B cell (primary cell): ENCODE measurements at regions not wholly inside any gene's neighbourhood (a gene's known extent, or its start where the extent isn't known, plus 50 kb on each side); places are given as distances from the start of the nearest gene placed in this dataset.

Experiments
- ATAC-seq: fragments of 200-7000 bp; cut with Tn5 transposase; one replicate; pipeline ENCODE4 v1.10.0; 2021; ENCODE audit warnings: low read depth, mild to moderate bottlenecking, moderate number of reproducible peaks, moderate library complexity
- CTCF ChIA-PET: fragments of 350-600 bp; sonication (Branson Sonifier 250); formaldehyde crosslinking; loops from one replicate; lab custom pipeline; 2021; ENCODE audit warnings: antibody characterized with exemption, inconsistent platforms; lab: Charles Lee
- POLR2A ChIA-PET: fragments of 350-600 bp; sonication (Branson Sonifier 250); formaldehyde crosslinking; loops from one replicate; lab custom pipeline; 2021; ENCODE audit warnings: antibody characterized with exemption; lab: Charles Lee
- DNase-seq: peaks from one replicate; pipeline ENCODE4 v3.0.0; 2013
- H2AFZ ChIP-seq: 2 replicates; pipeline ENCODE4 v1.6.1; 2012; ENCODE audit warnings: mild to moderate bottlenecking, low read depth, low read length; ENCODE audit not compliant: insufficient read depth, poor library complexity, severe bottlenecking
- H3K27ac ChIP-seq, 2 donors: 1 replicate in 1 of 2; 2 replicates in 1 of 2; pipeline ENCODE4 v1.5.1; 2012 to 2013; ENCODE audit warnings: low read length in 2 of 2, mild to moderate bottlenecking in 2 of 2, moderate library complexity in 1 of 2
- H3K27me3 ChIP-seq, 4 experiments: fragments of 200-600 bp in 1 of 4; sonication (generic) in 1 of 4; replicated peaks in 1 of 4; 1 replicate in 2 of 4; 2 replicates in 2 of 4; pipeline versions ENCODE4 v1.6.1 to v1.7.0; 2013 to 2016; ENCODE audit warnings: low read length in 3 of 4, mild to moderate bottlenecking in 2 of 4, mixed read lengths in 1 of 4, moderate library complexity in 1 of 4; ENCODE audit not compliant: insufficient read depth in 4 of 4, control insufficient read depth in 3 of 4; ENCODE audit errors: control extremely low read depth in 1 of 4
- H3K36me3 ChIP-seq, 2 experiments: replicated peaks in 1 of 2; 1 replicate in 1 of 2; 2 replicates in 1 of 2; pipeline versions ENCODE4 v1.6.1 to v1.7.1; 2013; ENCODE audit warnings: low read length in 1 of 2; ENCODE audit not compliant: insufficient read depth in 2 of 2, control insufficient read depth in 1 of 2; ENCODE audit errors: control extremely low read depth in 1 of 2, extremely low read depth in 1 of 2
- H3K4me1 ChIP-seq, 2 donors: fragments of 200-600 bp in 1 of 2; sonication (generic) in 1 of 2; 1 replicate in 1 of 2; 2 replicates in 1 of 2; pipeline versions ENCODE4 v1.5.1 to v1.6.1; 2013 to 2017; ENCODE audit warnings: low read length in 2 of 2; ENCODE audit not compliant: control insufficient read depth in 2 of 2, insufficient read depth in 2 of 2
- H3K4me2 ChIP-seq: replicated peaks from 2 replicates; pipeline ENCODE3; 2012; ENCODE audit warnings: mild to moderate bottlenecking, low read depth, low read length; ENCODE audit not compliant: poor library complexity, severe bottlenecking
- H3K4me3 ChIP-seq, 5 experiments: fragments of 200-600 bp in 1 of 5; sonication (generic) in 1 of 5; 1 replicate in 3 of 5; 2 replicates in 2 of 5; pipeline versions ENCODE4 v1.5.1 to v1.7.0; 2011 to 2016; ENCODE audit warnings: low read length in 4 of 5, mild to moderate bottlenecking in 4 of 5, low read depth in 2 of 5, control low read depth in 1 of 5, moderate library complexity in 1 of 5; ENCODE audit not compliant: insufficient read depth in 1 of 5; ENCODE audit errors: control extremely low read depth in 1 of 5, extremely low read depth in 1 of 5
- H3K79me2 ChIP-seq: fragments of 200-600 bp; sonication (generic); one replicate; pipeline ENCODE4 v1.6.0; 2016; ENCODE audit warnings: low read length; ENCODE audit not compliant: control insufficient read depth, insufficient read depth
- H3K9ac ChIP-seq: fragments of 200-600 bp; sonication (generic); 2 replicates; pipeline ENCODE4 v1.6.1; 2017; ENCODE audit warnings: mild to moderate bottlenecking, low read length, moderate library complexity
- H3K9me3 ChIP-seq, 3 donors: one replicate each; pipeline versions ENCODE4 v1.6.1 to v1.7.1; 2013; ENCODE audit warnings: low read length in 2 of 3; ENCODE audit not compliant: control insufficient read depth in 2 of 3, insufficient read depth in 1 of 3; ENCODE audit errors: control extremely low read depth in 1 of 3
- H4K20me1 ChIP-seq: 2 replicates; pipeline ENCODE4 v1.6.0; 2012; ENCODE audit warnings: mild to moderate bottlenecking, low read length; ENCODE audit not compliant: insufficient read depth, control insufficient read depth, poor library complexity, severe bottlenecking
- H3K27ac Mint-ChIP-seq: one replicate; pipeline ENCODE4 v1.8.0; 2021; ENCODE audit warnings: mixed read lengths
- H3K27me3 Mint-ChIP-seq: one replicate; pipeline ENCODE4 v1.8.0; 2021; ENCODE audit warnings: mixed read lengths
- H3K4me1 Mint-ChIP-seq: one replicate; pipeline ENCODE4 v1.8.0; 2021; ENCODE audit warnings: mixed read lengths
- H3K4me3 Mint-ChIP-seq: one replicate; pipeline ENCODE4 v1.8.0; 2021; ENCODE audit warnings: mixed read lengths
- H3K9me3 Mint-ChIP-seq: one replicate; pipeline ENCODE4 v1.8.0; 2022; ENCODE audit warnings: mixed read lengths; ENCODE audit not compliant: insufficient read depth
- CTCF ChIP-seq: fragments of 200-600 bp; IDR thresholded peaks from one replicate; pipeline ENCODE4 v1.8.0; 2022; ENCODE audit warnings: antibody characterized with exemption, mild to moderate bottlenecking
- EZH2 ChIP-seq: IDR thresholded peaks from 2 replicates; pipeline ENCODE4 v1.6.1; 2012; ENCODE audit warnings: borderline replicate concordance, low read depth, mild to moderate bottlenecking, moderate library complexity, low read length; ENCODE audit not compliant: insufficient read depth, poor library complexity, severe bottlenecking
- WGBS: methylation state at CpG from one replicate; pipeline ENCODE4 v1.1.5; 2013; ENCODE audit warnings: missing lambda C conversion rate; ENCODE audit not compliant: insufficient coverage; 5-methylcytosine and 5-hydroxymethylcytosine counted together
- intact Hi-C: fragments of 100-400 bp; cut with micrococcal nuclease; formaldehyde crosslinking; loops from one replicate; pipeline ENCODE4 v1.10.0; 2022

- ChIA-PET POLR2A (no interaction called here), CTCF (no interaction called here)
- H3K4me3 ChIP-seq = no peak overlapping the region
- no peaks in the 10 kb centered on the region for H4K20me1 ChIP-seq
- no peak overlapping the region for H3K27ac ChIP-seq
- H3K79me2 ChIP-seq = no peaks in the 10 kb centered on the region
- H3K36me3 ChIP-seq = no peaks in the 10 kb centered on the region
- ATAC-seq = no peak
- no peak overlapping the region for H3K4me2 ChIP-seq
- WGBS = 40% methylated on average over 1 of the region's 1 CpG
- intact Hi-C loops = no loop called here
- Mint-ChIP-seq H3K27me3 (no peaks in the 10 kb centered on the region), H3K27ac (no peak overlapping the region), H3K9me3 (peaks cover 3% of the 10 kb centered on the region), H3K4me1 (no peaks in the 10 kb centered on the region), H3K4me3 (no peak overlapping the region)
- DNase-seq = no peak
- H3K9me3 ChIP-seq = peaks cover 0 to 6% (median 0%) of the 10 kb centered on the region in 3 donors
- no peak overlapping the region for H3K9ac ChIP-seq
- no peak overlapping the region for H2AFZ ChIP-seq
- no peaks in the 10 kb centered on the region for H3K27me3 ChIP-seq
- no peaks in the 10 kb centered on the region for H3K4me1 ChIP-seq
- no peak for TF ChIP-seq CTCF
- TF ChIP-seq EZH2 = no peak
These were observed 504.7 kb upstream of the RBFOX1 start for GRCh38 chr16:6827931-6828330.

GRCh38 chr16:6827267-6827666, 505.4 kb upstream of the RBFOX1 start:
- ATAC-seq (no peak), DNase-seq (no peak)
- Histone ChIP-seq H3K79me2 (no peaks in the 10 kb centered on the region), H3K9me3 (peaks cover 0 to 6% (median 0%) of the 10 kb centered on the region in 3 donors), H4K20me1 (no peaks in the 10 kb centered on the region), H3K27me3 (no peaks in the 10 kb centered on the region), H3K4me3 (no peak overlapping the region), H3K9ac (no peak overlapping the region), H3K27ac (no peak overlapping the region), H3K4me2 (no peak overlapping the region), H3K36me3 (no peaks in the 10 kb centered on the region), H2AFZ (no peak overlapping the region), H3K4me1 (no peaks in the 10 kb centered on the region)
- no peaks in the 10 kb centered on the region for H3K4me1 Mint-ChIP-seq
- H3K27me3 Mint-ChIP-seq = no peaks in the 10 kb centered on the region
- TF ChIP-seq EZH2 = no peak
- TF ChIP-seq CTCF = no peak
- intact Hi-C loops = no loop called here
- no peak overlapping the region for H3K27ac Mint-ChIP-seq
- ChIA-PET CTCF (no interaction called here), POLR2A (no interaction called here)
- 2% methylated on average over 3 of the region's 4 CpGs for WGBS
- H3K4me3 Mint-ChIP-seq = no peak overlapping the region
- peaks cover 3% of the 10 kb centered on the region for H3K9me3 Mint-ChIP-seq
